Nephron progenitor cell (in vitro differentiated cells): ENCODE measurements at regions not wholly inside any gene's neighbourhood (a gene's known extent, or its start where the extent isn't known, plus 50 kb on each side); places are given as distances from the start of the nearest gene placed in this dataset.

Experiments
- DNase-seq: peaks from one replicate; pipeline ENCODE4 v3.0.0; 2021
- H3K27ac Mint-ChIP-seq: 2 replicates; pipeline ENCODE4 v1.8.0; 2021; ENCODE audit warnings: mild to moderate bottlenecking, moderate library complexity, mixed read lengths
- H3K27me3 Mint-ChIP-seq: 2 replicates; pipeline ENCODE4 v1.8.0; 2021; ENCODE audit warnings: mild to moderate bottlenecking, low read depth, mixed read lengths; ENCODE audit not compliant: poor library complexity
- H3K36me3 Mint-ChIP-seq: 2 replicates; pipeline ENCODE4 v1.8.0; 2021; ENCODE audit warnings: low read depth, mixed read lengths
- H3K4me1 Mint-ChIP-seq: 2 replicates; pipeline ENCODE4 v1.8.0; 2021; ENCODE audit warnings: mixed read lengths
- H3K4me3 Mint-ChIP-seq: 2 replicates; pipeline ENCODE4 v1.8.0; 2021; ENCODE audit warnings: mild to moderate bottlenecking, moderate library complexity, mixed read lengths
- H3K9me3 Mint-ChIP-seq: 2 replicates; pipeline ENCODE4 v1.8.0; 2021; ENCODE audit warnings: mild to moderate bottlenecking, moderate library complexity, mixed read lengths
- CTCF ChIP-seq: fragments of 200-600 bp; sonication (generic); IDR thresholded peaks from 2 replicates; pipeline ENCODE4 v1.5.0; 2021; ENCODE audit warnings: antibody characterized with exemption

DNA sequence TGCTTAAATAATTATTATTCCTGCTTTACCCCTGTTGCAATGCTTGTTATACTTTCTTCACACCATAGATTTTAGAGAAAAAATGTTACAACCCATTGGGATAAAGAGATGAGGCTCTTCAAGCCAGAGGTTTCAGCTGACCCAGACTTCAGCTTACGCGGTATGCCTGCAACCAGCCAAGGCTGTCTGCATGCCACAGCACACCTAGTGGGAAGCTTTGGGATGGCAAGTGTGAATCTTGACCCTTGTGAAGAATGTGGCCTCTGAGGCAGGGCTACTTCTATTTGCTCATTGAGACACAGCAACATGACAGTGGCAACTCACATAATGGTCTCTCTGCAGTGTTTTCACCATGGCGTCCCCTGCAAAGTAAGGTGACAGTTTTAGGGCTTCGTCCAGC lies 193.9 kb upstream of the PIRT start:
- Mint-ChIP-seq H3K36me3 (no peaks in the 10 kb centered on the region), H3K4me3 (no peak overlapping the region), H3K27me3 (peaks cover 3% of the 10 kb centered on the region), H3K9me3 (peaks cover 11% of the 10 kb centered on the region), H3K27ac (no peak overlapping the region), H3K4me1 (no peaks in the 10 kb centered on the region)
- peak; percentile 4 for DNase-seq
- peak; percentile 35 for TF ChIP-seq CTCF

GRCh38 chr17:11029791-11030190 lies 191.9 kb upstream of the PIRT start:
- H3K27me3 Mint-ChIP-seq = peaks cover 7% of the 10 kb centered on the region

GRCh38 chr17:11028349-11028748 lies 190.5 kb upstream of the PIRT start:
- Mint-ChIP-seq H3K4me1 (peaks cover 7% of the 10 kb centered on the region), H3K4me3 (no peak overlapping the region), H3K36me3 (no peaks in the 10 kb centered on the region), H3K27me3 (peaks cover 10% of the 10 kb centered on the region), H3K27ac (no peak overlapping the region), H3K9me3 (peaks cover 11% of the 10 kb centered on the region)
- DNase-seq = no peak
- TF ChIP-seq CTCF = no peak

More at GRCh38 chr17:11029791-11030190, 191.9 kb upstream of the PIRT start:
- no peak overlapping the region for H3K27ac Mint-ChIP-seq
- no peak for TF ChIP-seq CTCF
- no peaks in the 10 kb centered on the region for H3K36me3 Mint-ChIP-seq
- no peak overlapping the region for H3K4me3 Mint-ChIP-seq
- peaks cover 11% of the 10 kb centered on the region for H3K9me3 Mint-ChIP-seq
- no peaks in the 10 kb centered on the region for H3K4me1 Mint-ChIP-seq
- DNase-seq = no peak

DNA sequence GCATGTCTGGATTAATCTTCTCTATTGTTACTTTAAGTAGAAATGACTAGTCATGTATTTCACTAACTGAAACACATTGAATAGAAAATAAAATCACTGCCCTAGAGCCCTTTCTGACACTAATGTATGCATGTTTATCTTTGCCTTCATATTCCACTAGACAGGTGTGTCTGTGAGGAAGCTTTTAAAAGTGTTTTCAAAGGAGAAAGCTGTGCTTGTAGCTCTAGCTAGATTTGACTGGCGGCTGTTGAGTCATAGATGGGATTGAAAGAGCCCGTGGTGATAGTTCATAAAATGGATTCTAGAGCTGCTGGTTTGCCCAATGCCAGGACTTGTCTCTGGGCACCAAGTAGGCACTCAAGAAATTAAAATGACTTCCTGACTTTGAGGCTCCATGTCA lies 189.0 kb upstream of the PIRT start:
- peaks cover 9% of the 10 kb centered on the region for H3K4me1 Mint-ChIP-seq
- peaks cover 13% of the 10 kb centered on the region for H3K27me3 Mint-ChIP-seq
- no peak for DNase-seq
- no peaks in the 10 kb centered on the region for H3K36me3 Mint-ChIP-seq
- H3K27ac Mint-ChIP-seq = no peak overlapping the region
- H3K4me3 Mint-ChIP-seq = no peak overlapping the region
- no peak for TF ChIP-seq CTCF
- peaks cover 11% of the 10 kb centered on the region for H3K9me3 Mint-ChIP-seq

DNA sequence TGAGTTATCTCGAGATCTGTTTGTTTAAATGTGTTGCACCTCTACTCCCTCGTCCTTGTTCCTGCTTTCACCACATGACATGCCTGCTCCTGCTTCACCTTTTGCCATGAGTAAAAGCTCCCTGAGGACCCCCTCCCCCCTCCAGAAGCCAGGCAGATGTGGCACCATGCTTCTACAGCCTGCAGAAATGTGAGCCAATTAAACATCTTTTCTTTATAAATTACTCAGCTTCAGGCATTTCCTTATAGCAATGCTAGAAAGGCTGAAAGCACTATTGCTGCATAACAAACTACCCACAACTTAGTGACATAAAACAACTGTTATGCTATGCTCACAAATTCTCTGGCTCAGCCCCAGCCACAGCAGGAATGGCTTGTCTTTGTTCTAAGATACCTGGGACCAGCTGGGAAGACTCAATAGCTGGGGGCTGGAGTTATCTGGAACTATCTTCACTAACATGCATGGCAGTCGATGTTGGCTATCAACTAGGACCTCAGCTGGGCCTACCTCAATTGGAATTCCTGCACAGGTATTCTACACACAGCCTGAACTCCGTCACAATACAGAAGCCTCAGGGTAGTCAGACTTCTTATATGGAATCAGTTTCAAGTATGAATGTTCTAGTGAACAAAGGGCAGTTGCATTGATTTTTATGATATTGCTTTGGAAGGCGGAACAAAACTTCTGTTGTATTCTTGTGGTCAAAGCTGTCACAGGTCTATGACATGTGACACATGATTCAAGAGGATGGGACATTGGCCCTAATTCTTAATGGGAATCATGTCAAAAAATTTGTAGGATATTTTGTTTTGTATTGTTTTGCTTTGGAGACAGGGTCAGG lies 186.0 kb upstream of the PIRT start:
- no peak for TF ChIP-seq CTCF
- no peaks in the 10 kb centered on the region for H3K36me3 Mint-ChIP-seq
- DNase-seq = peak; percentile 2
- H3K27me3 Mint-ChIP-seq = peaks cover 17% of the 10 kb centered on the region
- no peak overlapping the region for H3K27ac Mint-ChIP-seq
- peaks cover 9% of the 10 kb centered on the region for H3K4me1 Mint-ChIP-seq
- no peaks in the 10 kb centered on the region for H3K9me3 Mint-ChIP-seq
- no peak overlapping the region for H3K4me3 Mint-ChIP-seq

- Mint-ChIP-seq H3K4me1 (peaks cover 28% of the 10 kb centered on the region), H3K27me3 (peaks cover 4% of the 10 kb centered on the region), H3K4me3 (no peak overlapping the region), H3K27ac (no peak overlapping the region), H3K36me3 (no peaks in the 10 kb centered on the region), H3K9me3 (peaks cover 4% of the 10 kb centered on the region)
- DNase-seq = no peak
- no peak for TF ChIP-seq CTCF
Measured at GRCh38 chr17:11006530-11006929, 168.6 kb upstream of the PIRT start.
